Tibial nerve (tissue), 4 donors: ENCODE measurements at regions not wholly inside any gene's neighbourhood (a gene's known extent, or its start where the extent isn't known, plus 50 kb on each side); places are given as distances from the start of the nearest gene placed in this dataset.

Experiments used
- DNase-seq, 2 donors: peaks; one replicate each; pipeline ENCODE4 v3.0.0-alpha.2; 2019; ENCODE audit warnings: low spot score in 2 of 2
- H3K27ac ChIP-seq, 4 donors: fragments of 200-600 bp; sonication (generic) in 3 of 4; one replicate each; pipeline ENCODE4 v1.5.1; 2017 to 2019; ENCODE audit warnings: mild to moderate bottlenecking in 1 of 4
- H3K27me3 ChIP-seq, 2 donors: fragments of 200-600 bp; sonication (generic) in 1 of 2; one replicate each; pipeline versions ENCODE4 v1.5.1 to v1.6.0; 2017 to 2019
- H3K36me3 ChIP-seq, 3 donors: fragments of 200-600 bp; sonication (generic); one replicate each; pipeline ENCODE4 v1.5.1; 2018 to 2019
- H3K4me1 ChIP-seq, 4 donors: fragments of 200-600 bp; sonication (generic) in 3 of 4; one replicate each; pipeline ENCODE4 v1.5.1; 2017 to 2019
- H3K4me3 ChIP-seq, 4 donors: fragments of 200-600 bp; sonication (generic) in 3 of 4; one replicate each; pipeline ENCODE4 v1.5.1; 2017 to 2019; ENCODE audit warnings: mild to moderate bottlenecking in 1 of 4, moderate library complexity in 1 of 4
- H3K9me3 ChIP-seq, 4 donors: fragments of 200-600 bp; sonication (generic) in 3 of 4; one replicate each; pipeline ENCODE4 v1.5.1; 2017 to 2019
- EP300 ChIP-seq, 2 donors: sonication (generic); formaldehyde crosslinking; IDR thresholded peaks; one replicate each; pipeline ENCODE4 v1.6.1; 2017; ENCODE audit warnings: antibody characterized with exemption in 2 of 2, mild to moderate bottlenecking in 1 of 2
- POLR2A ChIP-seq, 2 donors: fragments of 450-650 bp; IDR thresholded peaks; one replicate each; pipeline ENCODE4 v1.6.1; 2017; ENCODE audit warnings: antibody characterized with exemption in 2 of 2, mild to moderate bottlenecking in 2 of 2, moderate library complexity in 2 of 2
- WGBS, 2 donors: methylation state at CpG; one replicate each; pipeline ENCODE4 v1.1.5; 2018; 5-methylcytosine and 5-hydroxymethylcytosine counted together
- TF ChIP-seq, protein P1 (sequence below), 5 experiments: fragments of 200-600 bp in 3 of 5; fragments of 450-650 bp in 2 of 5; sonication (generic) in 3 of 5; IDR thresholded peaks; one replicate each; pipeline ENCODE4 v1.5.1; 2016 to 2019; ENCODE audit warnings: antibody characterized with exemption in 5 of 5, mild to moderate bottlenecking in 3 of 5, moderate library complexity in 2 of 5

DNA sequence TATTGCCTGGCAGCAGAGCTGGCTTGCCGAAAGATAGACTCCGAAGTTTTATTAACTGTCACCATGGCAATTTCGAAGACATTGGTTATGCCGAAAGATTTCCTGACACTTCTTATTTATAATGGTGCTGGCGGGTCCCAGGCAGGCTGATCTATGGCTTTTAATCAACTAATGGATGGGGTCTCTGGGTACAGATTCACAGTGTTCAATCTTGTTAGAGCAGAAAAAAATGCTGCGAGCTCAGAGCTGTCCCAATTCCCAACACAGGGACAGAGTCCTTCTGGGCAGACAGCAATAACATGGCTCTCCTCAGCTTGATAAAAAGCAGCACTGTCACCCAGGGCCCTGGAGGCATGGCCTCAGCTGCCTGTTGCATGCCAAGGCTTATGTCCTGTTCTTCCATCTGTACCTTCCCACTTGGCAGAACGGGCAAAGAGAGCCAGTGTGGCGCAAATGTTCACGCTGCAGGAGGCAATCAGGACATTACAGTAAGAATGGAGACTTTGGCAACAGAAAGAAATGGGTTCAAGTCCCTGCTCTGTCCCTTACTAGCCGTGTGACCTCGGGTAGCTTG lies 228.2 kb upstream of the PWP1 start:
- TF ChIP-seq, protein P1, sequence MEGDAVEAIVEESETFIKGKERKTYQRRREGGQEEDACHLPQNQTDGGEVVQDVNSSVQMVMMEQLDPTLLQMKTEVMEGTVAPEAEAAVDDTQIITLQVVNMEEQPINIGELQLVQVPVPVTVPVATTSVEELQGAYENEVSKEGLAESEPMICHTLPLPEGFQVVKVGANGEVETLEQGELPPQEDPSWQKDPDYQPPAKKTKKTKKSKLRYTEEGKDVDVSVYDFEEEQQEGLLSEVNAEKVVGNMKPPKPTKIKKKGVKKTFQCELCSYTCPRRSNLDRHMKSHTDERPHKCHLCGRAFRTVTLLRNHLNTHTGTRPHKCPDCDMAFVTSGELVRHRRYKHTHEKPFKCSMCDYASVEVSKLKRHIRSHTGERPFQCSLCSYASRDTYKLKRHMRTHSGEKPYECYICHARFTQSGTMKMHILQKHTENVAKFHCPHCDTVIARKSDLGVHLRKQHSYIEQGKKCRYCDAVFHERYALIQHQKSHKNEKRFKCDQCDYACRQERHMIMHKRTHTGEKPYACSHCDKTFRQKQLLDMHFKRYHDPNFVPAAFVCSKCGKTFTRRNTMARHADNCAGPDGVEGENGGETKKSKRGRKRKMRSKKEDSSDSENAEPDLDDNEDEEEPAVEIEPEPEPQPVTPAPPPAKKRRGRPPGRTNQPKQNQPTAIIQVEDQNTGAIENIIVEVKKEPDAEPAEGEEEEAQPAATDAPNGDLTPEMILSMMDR (IDR thresholded peaks at IDR 0.05): no peak
- TF ChIP-seq EP300 (IDR thresholded peaks at IDR 0.05): no peak
- TF ChIP-seq POLR2A (IDR thresholded peaks at IDR 0.05): no peak
- no peak overlapping the region for H3K27ac ChIP-seq
- 75 to 82% methylated on average over 11 of the region's 11 CpGs for WGBS, 2 donors
- H3K27me3 ChIP-seq: no peaks in the 10 kb centered on the region
- DNase-seq: no peak
- H3K36me3 ChIP-seq: no peaks in the 10 kb centered on the region
- H3K9me3 ChIP-seq: peaks cover 0 to 14% (median 0%) of the 10 kb centered on the region in 4 donors
- H3K4me1 ChIP-seq: peaks cover 0 to 8% (median 0%) of the 10 kb centered on the region in 4 donors
- no peak overlapping the region for H3K4me3 ChIP-seq

DNA sequence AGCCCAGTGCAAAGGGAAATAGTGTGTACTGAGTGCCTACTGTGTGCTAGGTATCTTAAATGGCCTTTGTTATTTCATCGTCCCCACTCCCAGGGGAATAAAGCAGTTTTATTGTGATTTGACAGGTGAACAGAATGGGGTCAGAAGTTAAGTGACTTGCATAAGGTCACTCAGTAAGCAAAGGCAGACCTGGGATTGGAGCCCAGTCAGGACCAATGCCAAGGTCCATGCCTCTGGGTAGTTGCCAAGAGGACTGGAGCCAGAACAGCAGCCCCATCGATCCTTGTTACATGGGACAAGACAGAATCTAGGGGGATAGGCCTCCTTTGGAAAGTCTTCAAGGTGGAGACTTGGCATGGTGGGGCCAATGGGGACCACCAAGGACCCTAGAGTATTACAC lies 227.4 kb upstream of the PWP1 start:
- TF ChIP-seq EP300 (IDR thresholded peaks at IDR 0.05) (no peak), POLR2A (IDR thresholded peaks at IDR 0.05) (no peak)
- TF ChIP-seq, protein P1 (IDR thresholded peaks at IDR 0.05): no peak
- H3K4me1 ChIP-seq: peaks cover 0 to 8% (median 0%) of the 10 kb centered on the region in 4 donors
- 59 to 62% methylated on average over 2 of the region's 2 CpGs for WGBS, 2 donors
- no peak overlapping the region for H3K4me3 ChIP-seq
- H3K9me3 ChIP-seq: peaks cover 0 to 9% (median 0%) of the 10 kb centered on the region in 4 donors
- no peak overlapping the region for H3K27ac ChIP-seq
- H3K27me3 ChIP-seq: no peaks in the 10 kb centered on the region
- DNase-seq: no peak
- H3K36me3 ChIP-seq: no peaks in the 10 kb centered on the region

DNA sequence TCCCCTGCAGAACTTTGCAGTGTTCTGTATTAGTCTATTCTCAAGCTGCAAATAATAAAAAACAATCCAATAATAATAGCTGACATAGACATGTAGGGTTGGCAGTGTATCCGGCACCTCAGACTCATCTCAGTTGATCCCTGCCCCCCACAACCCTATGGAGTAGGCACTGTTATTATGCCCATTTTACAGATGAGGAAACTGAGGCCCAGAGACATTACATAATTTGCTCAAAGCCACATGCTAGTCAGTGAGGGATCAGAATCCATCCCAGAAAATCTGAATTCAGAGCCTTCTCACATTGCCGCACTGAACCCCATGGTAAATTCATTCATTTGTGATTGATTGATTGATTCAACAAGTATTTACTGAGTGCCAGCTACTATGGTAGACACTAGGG lies 226.6 kb upstream of the PWP1 start:
- H3K4me1 ChIP-seq: peaks cover 0 to 8% (median 0%) of the 10 kb centered on the region in 4 donors
- no peak for DNase-seq
- TF ChIP-seq, protein P1 (IDR thresholded peaks at IDR 0.05): no peak
- TF ChIP-seq POLR2A (IDR thresholded peaks at IDR 0.05): no peak
- TF ChIP-seq EP300 (IDR thresholded peaks at IDR 0.05): no peak
- no peak overlapping the region for H3K27ac ChIP-seq
- H3K4me3 ChIP-seq: no peak overlapping the region
- peaks cover 0 to under 1% (median 0%) of the 10 kb centered on the region in 4 donors for H3K9me3 ChIP-seq
- no peaks in the 10 kb centered on the region for H3K27me3 ChIP-seq
- H3K36me3 ChIP-seq: no peaks in the 10 kb centered on the region
- 94 to 97% methylated on average over 2 of the region's 2 CpGs for WGBS, 2 donors

DNA sequence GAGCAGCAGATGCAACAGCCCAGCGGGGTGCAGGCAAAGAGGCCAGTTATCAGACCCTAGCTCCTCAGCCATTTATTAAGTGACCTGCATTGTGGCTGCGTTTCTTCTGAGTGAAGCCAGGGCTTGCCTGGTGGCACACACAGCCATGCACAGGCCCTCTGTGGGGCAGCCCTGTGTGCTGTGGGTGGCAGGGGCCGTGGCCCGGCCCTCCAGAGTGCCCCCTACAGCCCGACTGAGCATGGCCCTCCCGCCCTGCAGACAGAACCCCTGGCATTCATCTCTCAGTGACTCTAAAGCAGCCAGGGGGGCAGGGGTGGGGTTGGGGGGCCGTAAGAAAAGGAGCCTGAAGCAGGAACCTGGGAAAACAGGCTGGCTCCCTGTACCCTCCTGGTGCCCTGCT lies 226.0 kb upstream of the PWP1 start:
- no peak overlapping the region for H3K27ac ChIP-seq
- TF ChIP-seq, protein P1 (IDR thresholded peaks at IDR 0.05): no peak
- TF ChIP-seq EP300 (IDR thresholded peaks at IDR 0.05) (no peak), POLR2A (IDR thresholded peaks at IDR 0.05) (no peak)
- H3K9me3 ChIP-seq: no peaks in the 10 kb centered on the region
- peaks cover 0 to 8% (median 0%) of the 10 kb centered on the region in 4 donors for H3K4me1 ChIP-seq
- H3K27me3 ChIP-seq: no peaks in the 10 kb centered on the region
- DNase-seq: no peak
- no peak overlapping the region for H3K4me3 ChIP-seq
- H3K36me3 ChIP-seq: no peaks in the 10 kb centered on the region
- whole genome bisulfite sequencing, 2 donors: 71 to 73% methylated on average over 7 of the region's 7 CpGs

DNA sequence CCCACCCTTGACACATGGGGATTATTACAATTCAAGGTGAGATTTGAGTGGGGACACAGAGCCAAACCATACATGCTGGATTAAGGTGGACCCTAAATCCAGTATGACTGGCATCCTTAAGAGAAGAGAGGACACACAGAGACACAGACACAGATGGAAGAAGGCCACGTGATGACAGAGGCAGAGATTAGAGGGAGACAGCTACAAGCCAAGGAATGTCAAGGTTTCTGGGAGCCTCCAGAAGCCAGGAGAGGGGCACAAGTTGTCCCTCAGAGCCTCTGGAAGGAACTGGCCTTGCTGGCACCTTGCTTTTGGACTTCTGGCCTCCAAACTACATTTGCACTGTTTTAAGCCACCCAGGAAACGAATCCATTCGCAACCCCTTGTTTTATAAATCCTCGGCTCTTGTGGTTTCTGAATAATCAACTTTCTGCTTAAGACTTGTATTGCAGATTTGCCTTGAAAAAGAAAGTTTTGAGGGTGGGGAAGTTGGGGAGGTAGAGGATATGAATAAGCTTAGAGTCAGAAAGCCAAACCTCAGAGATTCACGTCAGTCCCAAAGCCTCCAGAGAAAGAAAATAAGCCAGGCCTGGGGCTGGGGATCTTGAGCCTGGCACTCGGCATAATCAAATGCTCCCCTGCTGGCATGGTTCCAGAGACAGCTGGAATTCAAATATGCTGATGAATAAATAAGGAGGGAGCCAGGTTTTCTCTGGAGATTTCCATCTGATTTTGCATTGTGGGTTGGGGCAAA lies 224.2 kb upstream of the PWP1 start:
- no peak overlapping the region for H3K27ac ChIP-seq
- H3K36me3 ChIP-seq: no peaks in the 10 kb centered on the region
- DNase-seq: no peak
- TF ChIP-seq, protein P1 (IDR thresholded peaks at IDR 0.05): no peak
- TF ChIP-seq POLR2A (IDR thresholded peaks at IDR 0.05) (no peak), EP300 (IDR thresholded peaks at IDR 0.05) (no peak)
- H3K27me3 ChIP-seq: no peaks in the 10 kb centered on the region
- WGBS, 2 donors: 40 to 49% methylated on average over 6 of the region's 6 CpGs
- peaks cover 0 to 8% (median 0%) of the 10 kb centered on the region in 4 donors for H3K4me1 ChIP-seq
- no peak overlapping the region for H3K4me3 ChIP-seq
- no peaks in the 10 kb centered on the region for H3K9me3 ChIP-seq
